Duodenal mucosa (tissue), 2 donors: ENCODE measurements at regions not wholly inside any gene's neighbourhood (a gene's known extent, or its start where the extent isn't known, plus 50 kb on each side); places are given as distances from the start of the nearest gene placed in this dataset.

Source experiments
- H3K27ac ChIP-seq: one replicate; pipeline ENCODE4 v1.7.0; 2013; ENCODE audit warnings: low read depth, low read length
- H3K27me3 ChIP-seq, 2 donors: one replicate each; pipeline ENCODE4 v1.7.0; 2013; ENCODE audit warnings: low read length in 2 of 2, control low read depth in 1 of 2; ENCODE audit not compliant: insufficient read depth in 2 of 2, control insufficient read depth in 1 of 2
- H3K36me3 ChIP-seq, 2 donors: one replicate each; pipeline ENCODE4 v1.7.0; 2013; ENCODE audit warnings: low read length in 2 of 2, control low read depth in 1 of 2; ENCODE audit not compliant: insufficient read depth in 2 of 2, control insufficient read depth in 1 of 2
- H3K4me1 ChIP-seq, 2 donors: one replicate each; pipeline ENCODE4 v1.7.0; 2013; ENCODE audit warnings: low read length in 2 of 2, control low read depth in 1 of 2; ENCODE audit not compliant: insufficient read depth in 2 of 2, control insufficient read depth in 1 of 2
- H3K4me3 ChIP-seq, 2 donors: one replicate each; pipeline ENCODE4 v1.7.0; 2013; ENCODE audit warnings: low read length in 2 of 2, low read depth in 1 of 2
- H3K9ac ChIP-seq, 2 donors: one replicate each; pipeline ENCODE4 v1.7.0; 2013; ENCODE audit warnings: low read length in 2 of 2, low read depth in 1 of 2
- H3K9me3 ChIP-seq, 2 donors: one replicate each; pipeline ENCODE4 v1.7.0; 2013; ENCODE audit warnings: low read length in 2 of 2, control low read depth in 1 of 2; ENCODE audit not compliant: control insufficient read depth in 1 of 2

GRCh38 chr13:40120781-40121180, 465.3 kb downstream of the COG6 start:
- Histone ChIP-seq H3K27me3 (no peaks in the 10 kb centered on the region), H3K27ac (no peak overlapping the region), H3K4me1 (peaks cover 0 to 7% of the 10 kb centered on the region in 2 donors), H3K4me3 (no peak overlapping the region), H3K9me3 (no peaks in the 10 kb centered on the region), H3K9ac (no peak overlapping the region), H3K36me3 (no peaks in the 10 kb centered on the region)

GRCh38 chr13:40121722-40122121, 466.3 kb downstream of the COG6 start:
- Histone ChIP-seq H3K36me3 (no peaks in the 10 kb centered on the region), H3K27me3 (no peaks in the 10 kb centered on the region), H3K4me3 (no peak overlapping the region), H3K27ac (no peak overlapping the region), H3K9me3 (no peaks in the 10 kb centered on the region), H3K4me1 (no peaks in the 10 kb centered on the region), H3K9ac (no peak overlapping the region)

GRCh38 chr13:40123962-40124632, 468.6 kb downstream of the COG6 start:
- Histone ChIP-seq H3K27ac (no peak overlapping the region), H3K27me3 (no peaks in the 10 kb centered on the region), H3K4me1 (no peaks in the 10 kb centered on the region), H3K9me3 (no peaks in the 10 kb centered on the region), H3K4me3 (no peak overlapping the region), H3K36me3 (no peaks in the 10 kb centered on the region), H3K9ac (no peak overlapping the region)

GRCh38 chr13:40124633-40125015, 469.2 kb downstream of the COG6 start:
- H3K9ac ChIP-seq, result no peak overlapping the region
- no peak overlapping the region for H3K4me3 ChIP-seq
- H3K27ac ChIP-seq, result no peak overlapping the region
- no peaks in the 10 kb centered on the region for H3K4me1 ChIP-seq
- no peaks in the 10 kb centered on the region for H3K27me3 ChIP-seq
- no peaks in the 10 kb centered on the region for H3K36me3 ChIP-seq
- H3K9me3 ChIP-seq, result peaks cover 0 to 4% of the 10 kb centered on the region in 2 donors

GRCh38 chr13:40125336-40125735, 469.9 kb downstream of the COG6 start:
- H3K4me3 ChIP-seq, result no peak overlapping the region
- H3K9me3 ChIP-seq, result peaks cover 0 to 5% of the 10 kb centered on the region in 2 donors
- H3K36me3 ChIP-seq, result no peaks in the 10 kb centered on the region
- no peaks in the 10 kb centered on the region for H3K4me1 ChIP-seq
- H3K27me3 ChIP-seq, result no peaks in the 10 kb centered on the region
- no peak overlapping the region for H3K27ac ChIP-seq
- no peak overlapping the region for H3K9ac ChIP-seq

- Histone ChIP-seq H3K27ac (no peak overlapping the region), H3K9me3 (peaks cover 0 to 5% of the 10 kb centered on the region in 2 donors), H3K36me3 (no peaks in the 10 kb centered on the region), H3K4me3 (no peak overlapping the region), H3K27me3 (no peaks in the 10 kb centered on the region), H3K9ac (no peak overlapping the region), H3K4me1 (no peaks in the 10 kb centered on the region)
These were observed 471.0 kb downstream of the COG6 start for GRCh38 chr13:40126306-40127085.

GRCh38 chr13:40127476-40127875, 472.0 kb downstream of the COG6 start:
- H3K4me3 ChIP-seq, result no peak overlapping the region
- H3K36me3 ChIP-seq, result no peaks in the 10 kb centered on the region
- no peaks in the 10 kb centered on the region for H3K27me3 ChIP-seq
- no peaks in the 10 kb centered on the region for H3K4me1 ChIP-seq
- no peak overlapping the region for H3K27ac ChIP-seq
- H3K9ac ChIP-seq, result no peak overlapping the region
- peaks cover 0 to 5% of the 10 kb centered on the region in 2 donors for H3K9me3 ChIP-seq

GRCh38 chr13:40127925-40128324, 472.5 kb downstream of the COG6 start:
- Histone ChIP-seq H3K27ac (no peak overlapping the region), H3K9me3 (peaks cover 0 to 5% of the 10 kb centered on the region in 2 donors), H3K36me3 (no peaks in the 10 kb centered on the region), H3K4me3 (no peak overlapping the region), H3K9ac (no peak overlapping the region), H3K4me1 (no peaks in the 10 kb centered on the region), H3K27me3 (no peaks in the 10 kb centered on the region)

- H3K27ac ChIP-seq, result no peak overlapping the region
- H3K4me3 ChIP-seq, result no peak overlapping the region
- no peaks in the 10 kb centered on the region for H3K4me1 ChIP-seq
- H3K36me3 ChIP-seq, result no peaks in the 10 kb centered on the region
- no peak overlapping the region for H3K9ac ChIP-seq
- H3K27me3 ChIP-seq, result no peaks in the 10 kb centered on the region
- H3K9me3 ChIP-seq, result peaks cover 0 to 5% of the 10 kb centered on the region in 2 donors
These were observed 474.0 kb downstream of the COG6 start for GRCh38 chr13:40129467-40129866.

GRCh38 chr13:40130871-40131636, 475.6 kb downstream of the COG6 start:
- Histone ChIP-seq H3K4me1 (no peaks in the 10 kb centered on the region), H3K36me3 (no peaks in the 10 kb centered on the region), H3K27ac (no peak overlapping the region), H3K9ac (no peak overlapping the region), H3K4me3 (no peak overlapping the region), H3K27me3 (no peaks in the 10 kb centered on the region), H3K9me3 (peaks cover 0 to 5% of the 10 kb centered on the region in 2 donors)
